HG03439 (cell line): ENCODE measurements at regions not wholly inside any gene's neighbourhood (a gene's known extent, or its start where the extent isn't known, plus 50 kb on each side); places are given as distances from the start of the nearest gene placed in this dataset.

Experiments
- ATAC-seq: cut with Tn5 transposase; IDR thresholded peaks from one replicate; pipeline ENCODE4 v1.9.1; 2021; ENCODE audit warnings: mild to moderate bottlenecking, moderate library complexity; ENCODE audit not compliant: unreplicated experiment

GRCh38 chr14:56933446-56933845 is 123.2 kb upstream of the OTX2 start:
- no peak for ATAC-seq

DNA sequence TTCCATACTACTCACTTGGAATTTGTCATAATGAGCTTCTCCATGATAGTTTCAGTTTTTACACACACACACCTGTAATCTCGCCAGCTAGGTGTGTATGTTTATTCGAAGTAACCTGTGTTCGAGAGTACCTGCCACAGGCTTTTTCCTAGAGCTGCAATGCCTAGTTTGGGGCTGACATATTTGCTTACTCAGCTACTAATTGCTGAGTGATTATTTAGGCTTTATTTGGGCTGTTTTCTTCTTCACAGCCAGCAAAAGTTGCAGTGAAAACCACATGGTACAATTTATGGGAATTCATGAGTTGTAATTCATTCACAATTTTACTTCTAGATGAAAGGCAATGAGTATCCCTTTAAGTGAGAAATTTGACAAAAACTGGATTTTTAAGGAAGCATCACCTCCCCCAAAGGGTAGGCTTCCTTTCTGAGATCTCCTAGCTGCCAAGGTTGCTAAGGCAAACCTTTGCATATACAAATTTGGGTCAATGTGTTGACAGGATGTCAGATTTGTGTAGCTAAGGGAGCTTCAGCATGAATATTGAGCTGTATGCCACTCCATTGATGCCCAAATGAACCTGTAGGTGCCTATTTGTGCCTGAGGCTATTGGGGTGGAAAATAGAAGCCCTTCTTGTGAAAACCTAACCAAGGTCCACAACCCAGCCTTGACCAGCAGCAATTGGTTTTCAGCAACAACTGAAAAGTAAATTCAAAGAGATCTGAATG is 108.7 kb upstream of the OTX2 start:
- no peak for ATAC-seq

GRCh38 chr14:56905282-56905681 is 95.0 kb upstream of the OTX2 start:
- ATAC-seq, result no peak

DNA sequence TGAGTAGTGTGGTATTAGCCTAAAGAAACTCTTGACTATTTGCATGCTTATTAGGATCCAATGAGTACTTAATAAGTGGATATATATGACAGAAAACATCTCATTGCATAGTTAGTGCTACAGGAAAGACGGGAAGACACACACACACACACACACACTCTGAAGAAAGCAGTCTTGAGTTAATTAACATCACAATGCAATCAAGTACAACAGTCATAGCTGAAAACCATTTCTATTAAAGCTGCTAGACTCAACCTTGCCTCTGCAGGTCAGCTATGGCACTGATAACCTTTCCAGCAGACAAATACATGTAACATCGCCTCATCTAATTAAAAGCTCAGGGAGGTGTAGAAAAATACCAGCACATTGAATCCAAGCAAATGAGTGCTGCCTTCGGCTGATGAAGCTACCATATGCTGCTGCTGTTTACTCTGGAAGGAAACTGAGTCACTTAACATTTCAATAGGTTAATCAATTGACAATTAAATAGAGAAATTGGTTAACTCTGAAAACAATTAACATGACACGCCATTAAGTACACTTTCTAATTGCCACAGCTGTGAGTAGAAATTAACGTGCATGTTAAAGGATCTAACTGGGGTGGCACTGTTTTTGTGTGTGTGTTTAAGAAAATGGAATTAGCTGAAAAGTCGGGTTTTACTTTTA is 93.2 kb upstream of the OTX2 start:
- no peak for ATAC-seq

- no peak for ATAC-seq
Measured at GRCh38 chr14:56902385-56902784, 92.1 kb upstream of the OTX2 start.

GRCh38 chr14:56900726-56901125 is 90.4 kb upstream of the OTX2 start:
- no peak for ATAC-seq

GRCh38 chr14:56899829-56900228 is 89.5 kb upstream of the OTX2 start:
- no peak for ATAC-seq

DNA sequence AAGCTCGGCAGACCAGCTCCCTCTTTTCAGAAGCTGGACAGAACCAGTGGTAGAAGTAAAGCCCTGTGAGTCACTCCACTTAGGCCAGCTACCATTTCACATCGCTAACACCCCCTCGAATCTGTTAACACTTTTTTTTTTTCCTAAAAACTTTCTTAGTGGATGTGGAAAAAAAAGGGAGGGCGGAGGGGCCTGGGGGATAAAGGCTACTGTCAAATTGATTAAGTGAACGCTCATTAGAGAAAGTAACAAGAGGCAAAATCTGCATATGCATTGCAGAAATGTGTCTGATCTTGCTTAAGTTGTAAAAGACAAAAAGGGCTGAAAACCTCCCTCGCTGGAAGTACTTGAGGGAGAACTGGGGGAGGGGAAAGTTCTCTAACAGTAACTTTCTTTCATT is 86.6 kb upstream of the OTX2 start:
- no peak for ATAC-seq

DNA sequence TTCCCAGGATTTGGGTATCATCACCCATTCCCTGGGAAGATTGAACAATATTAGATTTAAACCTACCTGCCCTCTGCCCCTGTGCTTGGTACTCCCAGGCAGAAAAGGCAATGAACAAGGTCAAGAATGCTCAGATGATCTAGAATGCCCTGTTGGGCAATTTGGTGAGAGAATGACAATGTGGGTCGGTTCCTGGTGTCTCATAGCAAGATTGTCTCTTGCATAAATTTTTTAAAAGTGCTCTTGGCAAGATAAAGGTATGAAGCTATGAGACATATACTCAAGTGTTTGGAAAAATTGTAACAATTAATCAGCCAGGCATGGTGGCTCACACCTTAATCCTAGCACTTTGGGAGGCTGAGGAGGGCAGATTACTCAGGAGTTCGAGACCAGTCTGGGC is 86.0 kb upstream of the OTX2 start:
- no peak for ATAC-seq

DNA sequence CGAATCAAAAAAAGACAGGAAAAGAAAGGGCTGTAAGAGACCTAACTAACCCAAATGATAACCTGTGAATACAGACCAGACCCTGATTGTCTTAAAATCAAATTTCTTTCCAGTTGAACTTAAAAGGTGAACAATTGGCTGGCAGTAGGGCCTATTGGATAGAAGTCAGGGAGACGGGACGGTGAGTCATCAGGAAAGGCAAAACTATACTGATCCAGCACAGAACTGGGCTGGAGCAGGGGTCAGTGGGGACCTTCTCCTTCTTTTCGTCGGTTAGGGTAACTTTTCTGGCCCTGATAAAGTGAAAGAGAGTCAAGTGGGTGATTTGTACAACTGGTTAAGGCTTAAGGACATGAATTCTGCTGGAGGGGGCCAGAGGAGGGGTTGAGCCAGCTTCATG is 84.9 kb upstream of the OTX2 start:
- no peak for ATAC-seq

- no peak for ATAC-seq
Measured at GRCh38 chr14:56894591-56894991, 84.3 kb upstream of the OTX2 start.

GRCh38 chr14:56892959-56893358 is 82.7 kb upstream of the OTX2 start:
- no peak for ATAC-seq

DNA sequence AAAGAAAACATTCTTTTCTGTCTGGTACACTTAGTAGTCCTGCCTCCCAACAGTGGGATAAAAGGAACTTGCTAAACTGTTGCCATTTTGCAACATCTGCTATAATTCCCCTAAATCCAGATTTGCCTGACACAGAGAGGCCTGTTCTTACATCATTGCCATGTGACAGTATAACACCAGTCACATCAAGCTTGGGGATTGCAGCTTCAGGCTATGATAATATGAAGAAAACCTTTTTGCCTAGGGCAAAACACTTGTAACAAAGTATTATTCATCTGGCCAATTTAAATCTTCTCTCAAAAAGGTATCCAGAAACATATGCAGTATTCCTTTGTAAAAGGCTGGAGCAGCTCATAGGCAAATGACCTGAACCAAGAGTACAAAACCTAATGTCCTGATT is 80.9 kb upstream of the OTX2 start:
- ATAC-seq, result no peak

DNA sequence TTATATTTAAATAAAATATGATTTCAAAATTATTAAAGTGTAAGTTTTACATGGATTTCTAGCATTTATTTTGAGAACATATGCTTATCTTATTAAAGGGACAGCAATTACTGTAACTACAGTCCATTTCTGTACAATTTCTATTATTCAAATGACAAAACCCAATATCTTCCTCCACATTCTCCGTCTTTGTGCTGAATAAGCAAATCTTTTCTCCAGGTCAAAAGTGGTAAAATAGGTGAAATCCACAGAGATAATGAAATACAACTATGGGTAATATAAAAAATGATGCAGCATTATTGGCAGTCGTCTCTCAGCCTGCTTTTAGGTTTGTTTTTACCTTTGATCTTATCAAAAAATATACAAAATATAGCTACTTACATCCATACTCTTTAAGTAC is 79.4 kb upstream of the OTX2 start:
- no peak for ATAC-seq

DNA sequence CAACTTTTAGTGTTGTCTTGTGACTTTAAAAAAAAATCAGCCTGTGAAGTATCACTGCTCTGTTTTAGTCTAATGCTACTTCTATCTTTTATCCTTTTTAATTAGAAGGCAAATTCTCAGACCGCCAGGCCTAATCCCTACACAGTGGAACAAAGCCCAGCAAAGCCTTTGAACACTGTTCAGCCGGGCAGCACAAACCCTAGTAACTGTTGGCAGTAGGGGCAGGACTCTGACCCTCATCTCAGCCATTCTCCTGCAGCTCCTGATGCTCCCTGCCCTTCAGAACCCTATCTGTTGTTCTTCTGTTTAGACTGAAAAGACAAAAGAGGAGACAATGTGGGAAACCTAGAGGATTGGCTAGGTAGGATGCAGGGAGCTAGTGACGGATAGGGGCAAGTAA is 78.0 kb upstream of the OTX2 start:
- ATAC-seq, result no peak

DNA sequence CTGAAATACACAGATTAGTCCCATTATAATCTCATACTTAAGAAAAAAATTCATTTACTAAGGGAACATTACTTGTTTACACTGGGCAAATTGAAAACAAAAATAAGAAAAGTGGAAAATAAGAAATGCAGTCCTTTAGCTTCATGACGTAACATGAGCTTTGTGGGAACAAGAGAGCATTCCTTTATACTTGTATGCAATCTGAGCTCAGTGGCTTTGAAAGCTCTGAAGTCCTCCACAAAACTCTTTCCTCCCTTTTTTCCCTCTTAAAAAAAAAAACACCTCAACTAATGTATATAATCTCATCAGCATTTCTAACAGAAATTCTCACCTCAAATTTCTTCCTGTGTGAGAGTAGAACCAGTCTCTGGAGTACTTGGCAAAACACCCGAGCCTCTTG is 76.9 kb upstream of the OTX2 start:
- ATAC-seq, result no peak

DNA sequence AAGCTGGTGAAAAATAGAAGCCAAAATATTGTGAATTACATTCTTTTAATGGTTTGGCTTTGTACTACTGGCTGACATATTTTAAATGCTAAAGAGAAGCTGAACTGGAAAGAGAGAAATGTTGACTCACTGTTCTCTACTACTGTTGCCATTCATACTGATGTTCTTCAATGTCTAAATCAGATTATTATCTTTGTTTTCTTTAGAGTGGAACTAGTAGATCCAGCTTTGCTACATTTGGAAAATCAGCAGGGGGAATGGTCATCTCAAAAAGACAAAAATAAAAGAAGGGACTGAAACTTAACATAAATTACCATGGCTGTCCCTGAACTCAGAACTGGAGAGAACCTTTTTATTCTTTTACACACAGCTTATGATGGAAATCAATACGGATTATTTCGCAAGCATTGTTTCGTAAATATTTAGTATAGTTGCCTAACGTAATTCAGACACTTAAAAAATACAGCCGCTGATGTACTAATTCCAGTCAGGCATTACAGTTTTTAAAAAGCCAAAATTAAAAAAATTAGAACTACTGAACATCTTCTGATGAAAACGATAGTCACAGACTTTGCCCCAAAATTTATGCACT is 76.3 kb upstream of the OTX2 start:
- no peak for ATAC-seq

DNA sequence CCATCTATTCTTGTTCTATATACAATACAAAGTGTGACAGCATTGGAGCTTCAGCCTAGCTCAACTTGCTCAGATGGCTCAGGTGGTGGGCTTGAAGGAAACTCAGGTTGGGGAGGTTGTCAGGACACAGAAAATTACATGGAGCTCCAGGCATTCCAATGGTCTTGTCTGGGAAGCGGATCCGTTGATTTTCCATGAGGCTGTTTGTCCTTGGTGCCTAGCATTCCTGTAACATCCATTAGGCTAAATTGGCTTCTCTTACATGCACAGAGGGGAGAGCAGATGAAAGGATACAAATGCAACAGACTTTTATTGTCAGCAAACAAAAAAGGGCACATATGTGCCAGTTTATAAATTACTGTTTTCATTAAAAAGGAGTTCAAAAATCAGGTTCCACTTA is 75.5 kb upstream of the OTX2 start:
- ATAC-seq, result no peak

DNA sequence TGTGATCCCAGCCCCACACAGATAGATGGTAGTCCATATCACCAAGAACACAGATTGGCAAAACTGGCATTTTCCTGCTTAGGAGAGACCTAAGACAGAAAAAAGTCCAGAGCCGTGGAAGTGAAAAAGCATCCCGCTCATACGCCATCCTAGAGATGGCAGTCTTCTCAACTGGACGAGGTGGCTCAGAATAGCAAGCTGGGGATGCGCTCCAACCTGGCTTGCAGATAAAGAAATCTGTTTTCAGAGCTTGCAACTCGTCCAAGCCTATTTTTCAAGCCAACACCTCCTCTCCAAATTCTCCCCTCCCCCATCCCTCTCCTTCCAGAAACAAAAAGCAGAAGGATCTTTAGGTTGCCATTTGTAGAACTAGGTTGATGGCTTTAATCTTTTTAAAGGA is 74.3 kb upstream of the OTX2 start:
- no peak for ATAC-seq

GRCh38 chr14:56881181-56881580 is 70.9 kb upstream of the OTX2 start:
- no peak for ATAC-seq

DNA sequence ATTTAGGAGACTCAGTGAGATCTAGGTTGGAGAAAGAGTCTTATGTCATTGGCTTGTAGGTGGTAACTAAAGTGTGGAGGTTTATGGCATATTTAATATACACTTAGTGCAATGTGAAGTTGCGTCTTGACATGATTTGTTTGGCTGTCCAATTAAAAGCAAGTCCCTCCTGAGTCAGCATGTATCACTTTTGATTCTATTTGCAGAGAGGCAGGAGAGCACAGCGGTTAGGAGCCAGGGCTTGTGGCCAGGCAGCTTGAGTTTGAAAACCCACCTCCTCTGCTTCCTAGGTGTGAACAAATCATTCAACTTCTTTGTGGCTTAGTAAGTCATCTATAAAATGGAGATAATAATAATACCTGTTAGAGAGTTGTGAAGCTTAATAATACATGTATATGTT is 68.5 kb upstream of the OTX2 start:
- ATAC-seq, result no peak

DNA sequence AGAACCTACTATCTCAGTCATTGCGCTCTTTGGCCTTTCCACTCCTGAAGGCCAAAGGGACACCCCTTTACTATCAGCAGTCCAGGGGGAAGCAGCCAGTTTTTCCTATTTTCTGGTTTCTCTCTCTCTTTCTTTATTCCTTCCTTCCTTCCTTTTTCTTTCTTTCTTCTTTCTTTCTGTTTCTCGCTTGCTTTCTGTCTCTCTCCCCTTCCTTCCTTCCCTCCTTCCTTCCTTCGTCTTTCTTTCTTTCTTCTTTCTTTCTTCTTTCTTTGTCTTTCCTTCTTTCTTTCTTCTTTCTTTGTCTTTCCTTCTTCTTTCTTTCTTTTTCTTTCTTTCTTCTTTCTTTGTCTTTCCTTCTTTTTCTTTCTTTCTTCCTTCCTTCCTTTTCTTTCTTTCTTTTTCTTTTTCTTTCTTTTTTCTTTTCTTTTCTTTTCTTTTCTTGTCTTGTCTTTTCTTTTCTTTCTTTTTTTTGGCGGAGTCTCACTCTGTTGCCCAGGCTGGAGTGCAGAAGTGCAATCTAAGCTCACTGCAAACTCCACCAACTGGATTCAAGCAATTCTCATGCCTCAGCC is 64.9 kb upstream of the OTX2 start:
- ATAC-seq, result no peak
